ENCODE measurements at regions not wholly inside any gene's neighbourhood (a gene's known extent, or its start where the extent isn't known, plus 50 kb on each side); places are given as distances from the start of the nearest gene placed in this dataset.
"Not testable (repeated sequence)": the region's sequence is repeated elsewhere in the genome, so short reads cannot be mapped to it uniquely, and the experiment has no call there.

DNA sequence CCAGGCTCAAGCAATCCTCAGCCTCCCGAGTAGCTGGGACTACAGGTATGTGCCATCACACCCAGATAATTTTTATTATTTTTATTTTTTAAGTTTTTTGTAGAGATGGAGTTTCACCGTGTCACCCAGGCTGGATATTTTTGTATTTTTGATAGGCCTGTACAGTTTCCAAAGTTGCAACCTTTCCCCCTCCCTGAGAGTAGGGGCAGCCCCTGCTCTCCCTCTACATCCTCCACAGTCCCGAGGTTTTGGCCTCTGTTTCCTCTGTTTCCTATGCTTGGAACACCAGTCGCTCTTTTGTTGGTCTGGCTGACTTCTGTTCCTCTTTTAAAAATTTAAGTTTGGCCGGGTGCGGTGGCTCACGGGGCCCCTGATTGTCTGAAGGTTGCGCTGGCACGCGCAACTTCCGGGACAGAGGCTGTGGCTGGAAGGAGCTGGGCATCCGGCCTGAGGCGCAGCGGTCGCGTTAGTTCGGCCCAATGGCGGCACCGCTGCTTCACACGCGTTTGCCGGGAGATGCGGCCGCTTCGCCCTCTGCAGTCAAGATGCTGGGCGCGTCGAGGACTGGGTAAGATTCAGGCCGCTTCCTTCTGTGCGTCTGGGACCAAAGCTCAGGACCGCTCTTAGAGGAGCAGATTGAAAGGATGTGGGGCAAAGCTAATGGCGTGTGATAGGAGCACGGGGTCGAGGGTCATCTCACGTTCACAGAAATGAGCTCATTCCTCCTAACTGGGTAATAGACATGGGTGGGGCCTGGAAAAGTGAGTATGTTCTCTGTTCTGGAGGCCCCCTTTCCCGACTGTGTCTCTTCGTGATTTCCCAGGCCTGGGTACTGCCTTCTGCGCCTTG is 89.9 kb downstream of the LAT start:
- TF ChIP-seq POLR2A (IDR thresholded peaks at IDR 0.05; ENCODE audit: low read length); GATA1 (IDR thresholded peaks at IDR 0.05; ENCODE audit: low read depth, low read length): not testable (repeated sequence)
